Glutamatergic neuron (in vitro differentiated cells): ENCODE measurements at regions not wholly inside any gene's neighbourhood (a gene's known extent, or its start where the extent isn't known, plus 50 kb on each side); places are given as distances from the start of the nearest gene placed in this dataset.

Source experiments
- DNase-seq: peaks from one replicate; pipeline ENCODE4 v3.0.0; 2022
- H3K27ac Mint-ChIP-seq: one replicate; pipeline ENCODE4 v1.8.0; 2020; ENCODE audit warnings: mild to moderate bottlenecking, mixed read lengths, inconsistent platforms; ENCODE audit not compliant: unreplicated experiment
- H3K27me3 Mint-ChIP-seq: one replicate; pipeline ENCODE4 v1.8.0; 2020; ENCODE audit warnings: mild to moderate bottlenecking, moderate library complexity, mixed read lengths, inconsistent platforms; ENCODE audit not compliant: unreplicated experiment
- H3K36me3 Mint-ChIP-seq: one replicate; pipeline ENCODE4 v1.8.0; 2020; ENCODE audit warnings: mild to moderate bottlenecking, mixed read lengths, inconsistent platforms; ENCODE audit not compliant: unreplicated experiment
- H3K4me1 Mint-ChIP-seq: one replicate; pipeline ENCODE4 v1.8.0; 2020; ENCODE audit warnings: mild to moderate bottlenecking, low read depth, mixed read lengths, inconsistent platforms; ENCODE audit not compliant: unreplicated experiment
- H3K4me3 Mint-ChIP-seq: one replicate; pipeline ENCODE4 v1.8.0; 2020; ENCODE audit warnings: mild to moderate bottlenecking, mixed read lengths, inconsistent platforms; ENCODE audit not compliant: unreplicated experiment
- H3K9me3 Mint-ChIP-seq: one replicate; pipeline ENCODE4 v1.8.0; 2020; ENCODE audit warnings: mild to moderate bottlenecking, moderate library complexity, mixed read lengths, inconsistent platforms; ENCODE audit not compliant: unreplicated experiment
- CTCF ChIP-seq: fragments of 200-600 bp; sonication (generic); IDR thresholded peaks from one replicate; pipeline ENCODE4 v1.5.0; 2021; ENCODE audit not compliant: partially characterized antibody, unreplicated experiment

DNA sequence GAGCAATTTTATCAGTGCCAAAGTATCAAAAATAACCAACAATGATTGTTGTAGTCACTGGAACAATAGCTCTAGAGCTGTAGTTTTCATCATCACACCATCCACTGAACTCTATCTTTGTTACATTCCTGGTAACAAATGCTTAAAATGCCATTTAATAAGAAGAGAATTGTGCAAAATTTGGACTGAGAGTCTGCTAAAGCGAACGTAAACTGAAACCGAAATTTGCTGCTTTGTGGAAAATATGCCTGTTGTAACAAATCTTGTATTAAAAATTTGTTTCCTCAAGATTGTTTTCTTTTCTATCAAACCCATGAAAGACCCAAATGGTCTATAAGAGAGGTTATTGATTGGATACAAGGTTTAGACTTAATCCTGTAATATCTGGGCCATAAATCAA is 109.3 kb upstream of the TECRL start:
- no peak overlapping the region for H3K4me3 Mint-ChIP-seq
- no peaks in the 10 kb centered on the region for H3K36me3 Mint-ChIP-seq
- H3K27ac Mint-ChIP-seq = no peak overlapping the region
- no peaks in the 10 kb centered on the region for H3K27me3 Mint-ChIP-seq
- TF ChIP-seq CTCF = no peak
- H3K4me1 Mint-ChIP-seq = no peaks in the 10 kb centered on the region
- H3K9me3 Mint-ChIP-seq = no peaks in the 10 kb centered on the region
- no peak for DNase-seq

DNA sequence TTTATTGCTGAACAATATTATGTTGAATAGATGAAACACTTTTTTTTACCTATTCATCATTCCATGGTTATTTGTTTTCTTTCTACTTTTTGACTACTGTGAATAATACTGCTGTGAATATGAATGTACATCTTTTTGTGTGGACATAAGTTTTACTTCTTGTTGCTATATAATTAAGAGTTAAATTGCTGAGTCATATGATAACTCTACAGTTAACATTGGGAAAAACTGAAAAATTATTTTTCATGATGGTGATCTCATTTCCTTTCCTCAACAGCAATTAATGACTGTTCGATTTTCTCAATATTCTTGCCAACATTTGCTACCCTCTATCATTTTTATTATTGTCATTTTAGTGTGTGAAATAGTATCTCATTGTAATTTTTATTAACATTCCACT is 106.9 kb upstream of the TECRL start:
- Mint-ChIP-seq H3K4me1 (no peaks in the 10 kb centered on the region), H3K27me3 (no peaks in the 10 kb centered on the region), H3K9me3 (no peaks in the 10 kb centered on the region), H3K4me3 (no peak overlapping the region), H3K27ac (no peak overlapping the region), H3K36me3 (no peaks in the 10 kb centered on the region)
- DNase-seq = no peak
- TF ChIP-seq CTCF = no peak

DNA sequence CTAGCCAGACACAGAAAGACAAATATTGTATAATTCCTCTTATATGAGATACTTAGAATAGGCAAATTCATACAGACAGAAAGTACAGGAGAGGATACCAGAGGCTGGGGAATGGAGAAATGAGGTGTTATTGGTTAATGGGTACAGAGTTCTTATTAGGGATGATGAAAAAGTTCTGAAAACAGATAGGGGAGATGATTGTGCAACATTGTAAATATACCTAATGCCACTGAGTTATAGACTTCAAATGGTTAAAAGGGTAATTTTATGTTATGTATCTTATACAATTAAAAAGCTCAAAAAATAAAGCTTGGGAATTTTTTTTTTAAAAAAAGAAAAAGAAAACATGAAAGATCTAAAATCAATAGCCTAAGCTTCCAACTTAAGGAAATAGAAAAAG is 98.8 kb upstream of the TECRL start:
- Mint-ChIP-seq H3K9me3 (no peaks in the 10 kb centered on the region), H3K4me1 (no peaks in the 10 kb centered on the region), H3K36me3 (no peaks in the 10 kb centered on the region), H3K27me3 (no peaks in the 10 kb centered on the region), H3K4me3 (no peak overlapping the region), H3K27ac (no peak overlapping the region)
- DNase-seq = no peak
- no peak for TF ChIP-seq CTCF

- Mint-ChIP-seq H3K27ac (no peak overlapping the region), H3K4me1 (no peaks in the 10 kb centered on the region), H3K9me3 (no peaks in the 10 kb centered on the region), H3K4me3 (no peak overlapping the region), H3K27me3 (no peaks in the 10 kb centered on the region), H3K36me3 (no peaks in the 10 kb centered on the region)
- no peak for DNase-seq
- no peak for TF ChIP-seq CTCF
Observed at GRCh38 chr4:64503945-64504675, 94.9 kb upstream of the TECRL start.

- Mint-ChIP-seq H3K4me3 (no peak overlapping the region), H3K27me3 (no peaks in the 10 kb centered on the region), H3K36me3 (no peaks in the 10 kb centered on the region), H3K27ac (no peak overlapping the region), H3K4me1 (no peaks in the 10 kb centered on the region), H3K9me3 (no peaks in the 10 kb centered on the region)
- no peak for DNase-seq
- TF ChIP-seq CTCF = no peak
Observed at GRCh38 chr4:64503416-64503815, 94.2 kb upstream of the TECRL start.
